AG04449 (cell line): ENCODE measurements at regions not wholly inside any gene's neighbourhood (a gene's known extent, or its start where the extent isn't known, plus 50 kb on each side); places are given as distances from the start of the nearest gene placed in this dataset.

Experiments
- CTCF ChIA-PET: fragments of 350-600 bp; formaldehyde crosslinking; extraction: SDS; loops from one replicate; lab custom pipeline; 2021; ENCODE audit warnings: antibody characterized with exemption; lab: Yijun Ruan, JAX
- POLR2A ChIA-PET: fragments of 400-600, 350-600 bp; formaldehyde crosslinking; extraction: SDS; loops from one replicate; lab custom pipeline; 2020; ENCODE audit warnings: antibody characterized with exemption, inconsistent platforms; lab: Yijun Ruan, JAX
- DNase-seq: peaks from one replicate; pipeline ENCODE4 v3.0.0-alpha.2; 2010; ENCODE audit warnings: low read depth, low spot score
- H3K4me3 ChIP-seq: 2 replicates; pipeline ENCODE4 v1.5.1; 2011; ENCODE audit warnings: low read depth, mild to moderate bottlenecking, control low read depth, low read length
- TF ChIP-seq, protein P1 (sequence below): IDR thresholded peaks from one replicate; pipeline ENCODE4 v1.5.1; 2011; ENCODE audit warnings: mild to moderate bottlenecking, moderate library complexity, low read length, control low read depth, inconsistent platforms; ENCODE audit not compliant: insufficient read depth; ENCODE audit errors: missing control alignments

DNA sequence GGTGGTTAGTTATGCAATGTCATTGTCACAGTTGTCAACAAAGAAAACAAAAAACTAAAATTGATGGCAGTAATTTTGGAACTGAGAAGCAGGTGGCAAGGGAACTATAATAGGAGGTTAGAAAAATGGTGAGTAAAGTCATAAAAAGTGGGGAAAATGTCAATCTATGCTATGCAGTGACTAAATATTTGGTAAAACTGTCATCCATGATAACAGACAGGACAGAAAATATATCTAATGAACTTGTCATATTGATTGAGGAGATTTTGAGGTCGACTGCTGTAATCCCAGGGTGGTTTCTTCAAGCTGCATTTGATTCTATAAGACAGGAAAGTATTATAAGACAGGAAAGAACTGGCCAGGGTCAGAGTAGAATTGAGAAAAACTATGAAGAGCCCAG lies 998.4 kb downstream of the IGSF11 start:
- DNase-seq, result no peak
- ChIA-PET CTCF (no interaction called here), POLR2A (no interaction called here)
- H3K4me3 ChIP-seq, result no peak overlapping the region
- TF ChIP-seq, protein P1, sequence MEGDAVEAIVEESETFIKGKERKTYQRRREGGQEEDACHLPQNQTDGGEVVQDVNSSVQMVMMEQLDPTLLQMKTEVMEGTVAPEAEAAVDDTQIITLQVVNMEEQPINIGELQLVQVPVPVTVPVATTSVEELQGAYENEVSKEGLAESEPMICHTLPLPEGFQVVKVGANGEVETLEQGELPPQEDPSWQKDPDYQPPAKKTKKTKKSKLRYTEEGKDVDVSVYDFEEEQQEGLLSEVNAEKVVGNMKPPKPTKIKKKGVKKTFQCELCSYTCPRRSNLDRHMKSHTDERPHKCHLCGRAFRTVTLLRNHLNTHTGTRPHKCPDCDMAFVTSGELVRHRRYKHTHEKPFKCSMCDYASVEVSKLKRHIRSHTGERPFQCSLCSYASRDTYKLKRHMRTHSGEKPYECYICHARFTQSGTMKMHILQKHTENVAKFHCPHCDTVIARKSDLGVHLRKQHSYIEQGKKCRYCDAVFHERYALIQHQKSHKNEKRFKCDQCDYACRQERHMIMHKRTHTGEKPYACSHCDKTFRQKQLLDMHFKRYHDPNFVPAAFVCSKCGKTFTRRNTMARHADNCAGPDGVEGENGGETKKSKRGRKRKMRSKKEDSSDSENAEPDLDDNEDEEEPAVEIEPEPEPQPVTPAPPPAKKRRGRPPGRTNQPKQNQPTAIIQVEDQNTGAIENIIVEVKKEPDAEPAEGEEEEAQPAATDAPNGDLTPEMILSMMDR, result no peak

DNA sequence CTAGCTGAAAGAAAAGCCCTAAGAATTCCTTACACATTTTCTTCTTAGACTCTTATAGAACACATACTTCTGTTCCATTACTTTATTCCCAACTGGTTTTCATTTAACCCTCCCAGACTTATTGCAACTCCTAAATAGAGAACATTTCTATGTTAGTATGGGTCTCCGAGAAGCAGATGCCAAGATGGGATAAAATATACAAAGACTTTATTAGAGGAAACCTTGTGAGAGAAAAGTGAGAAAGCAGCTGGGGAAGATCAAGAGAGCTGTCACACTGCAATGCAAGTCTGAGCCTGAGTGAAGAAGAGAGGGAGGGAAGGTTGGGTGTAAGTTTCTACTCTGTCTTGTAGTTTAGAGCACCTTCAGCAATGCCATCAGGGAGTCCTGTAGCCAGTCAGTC lies 979.3 kb downstream of the IGSF11 start:
- CTCF ChIA-PET, result no interaction called here
- TF ChIP-seq, protein P1, result no peak
- POLR2A ChIA-PET, result no interaction called here
- DNase-seq, result no peak
- H3K4me3 ChIP-seq, result no peak overlapping the region

DNA sequence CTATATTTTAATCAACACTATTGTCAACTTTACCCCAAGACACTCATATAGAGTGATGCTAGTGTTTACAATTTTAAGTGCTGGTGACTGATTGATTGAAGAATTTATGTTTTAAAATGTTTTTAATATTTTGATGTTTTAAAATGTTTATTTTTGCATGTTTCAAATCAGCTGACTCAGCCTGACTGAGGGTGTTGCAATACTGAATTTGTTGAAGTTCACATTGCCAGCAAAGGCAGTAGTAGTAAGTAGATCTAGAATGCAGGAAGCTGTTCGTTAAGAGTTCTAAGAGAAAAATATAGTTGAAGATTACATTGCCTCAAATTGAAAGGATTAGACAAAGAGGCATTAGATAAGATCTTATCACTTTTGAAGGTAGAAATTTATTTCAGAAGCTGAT lies 977.6 kb downstream of the IGSF11 start:
- no peak overlapping the region for H3K4me3 ChIP-seq
- no peak for DNase-seq
- TF ChIP-seq, protein P1, result no peak
- CTCF ChIA-PET, result no interaction called here
- POLR2A ChIA-PET, result no interaction called here

DNA sequence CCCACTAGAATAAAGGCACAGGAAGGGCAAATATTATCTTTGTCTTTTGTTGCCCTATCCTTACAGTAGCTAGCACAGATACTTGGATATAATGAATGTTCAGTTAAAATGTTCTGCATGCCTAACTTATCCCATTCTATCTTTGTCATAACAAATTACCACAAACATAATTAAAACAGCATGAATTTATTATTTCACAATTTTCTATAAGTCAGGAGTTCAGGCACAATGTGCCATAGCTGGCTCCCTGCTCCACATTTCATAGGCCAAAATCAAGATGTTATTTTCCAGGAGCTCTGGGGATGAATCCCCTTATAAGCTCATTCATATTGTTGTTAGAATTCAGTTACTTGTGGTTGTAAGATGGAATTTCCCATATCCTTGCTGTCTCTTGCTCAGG lies 975.5 kb downstream of the IGSF11 start:
- DNase-seq, result no peak
- TF ChIP-seq, protein P1, result no peak
- ChIA-PET CTCF (no interaction called here), POLR2A (no interaction called here)
- H3K4me3 ChIP-seq, result no peak overlapping the region

DNA sequence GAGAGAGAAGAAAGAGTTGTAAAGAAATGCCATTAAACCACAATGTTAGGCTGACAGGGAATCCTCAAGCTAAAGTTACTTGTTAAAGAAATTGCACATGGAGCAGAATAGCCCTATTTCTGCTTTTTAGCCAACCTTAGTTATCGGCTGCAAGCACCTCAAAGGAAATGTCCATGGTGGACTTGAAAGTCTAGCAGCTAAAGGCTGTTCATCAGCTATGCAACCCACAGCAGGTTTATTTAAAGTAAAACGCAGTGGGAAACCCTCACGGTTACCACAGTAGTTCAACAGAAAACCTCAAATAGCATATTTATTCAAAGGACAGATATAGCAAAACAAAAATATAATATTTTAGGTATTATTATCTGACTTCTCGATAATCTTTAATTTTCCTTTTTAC lies 967.2 kb downstream of the IGSF11 start:
- TF ChIP-seq, protein P1, result no peak

DNA sequence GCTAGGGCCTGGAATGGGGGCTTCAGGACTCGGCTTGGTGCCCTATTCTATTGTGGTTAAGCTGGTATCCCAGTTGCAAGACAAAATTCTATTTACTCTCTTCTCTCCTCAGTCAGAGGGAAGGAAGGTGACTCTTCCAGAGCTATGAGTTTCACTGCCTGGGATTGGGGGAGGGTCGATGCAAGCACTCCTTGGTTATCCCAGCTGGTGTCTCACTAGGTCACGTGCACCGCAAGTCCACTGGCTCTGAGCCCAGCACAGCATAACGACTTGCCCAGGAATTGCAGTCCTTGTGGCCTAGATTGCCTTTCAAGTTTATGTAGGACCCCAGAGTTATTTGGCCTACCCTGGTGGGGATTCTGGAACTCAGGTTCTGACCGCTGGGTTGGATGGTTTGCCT lies 958.8 kb downstream of the IGSF11 start:
- CTCF ChIA-PET, result no interaction called here
- DNase-seq, result no peak

More for the DNA sequence above, 967.2 kb downstream of the IGSF11 start:
- no peak for DNase-seq
- POLR2A ChIA-PET, result no interaction called here
- no peak overlapping the region for H3K4me3 ChIP-seq
- CTCF ChIA-PET, result no interaction called here

More for the DNA sequence above, 958.8 kb downstream of the IGSF11 start:
- H3K4me3 ChIP-seq, result no peak overlapping the region
- POLR2A ChIA-PET, result no interaction called here
- TF ChIP-seq, protein P1, result no peak
